HepG2 (cell line): ENCODE measurements at regions not wholly inside any gene's neighbourhood (a gene's known extent, or its start where the extent isn't known, plus 50 kb on each side); places are given as distances from the start of the nearest gene placed in this dataset.

Experiments used
- ATAC-seq: fragments of 200-7000 bp; cut with Tn5 transposase; 3 replicates; pipeline ENCODE4 v1.9.1; 2020; ENCODE audit warnings: mild to moderate bottlenecking, moderate library complexity
- BruUV-seq: library from RNA; stranded (reverse); fragments of 400-500 nt; replicated peaks from 2 replicates; lab custom pipeline; 2021; lab: Mats Ljungman, UMichigan
- CTCF ChIA-PET: fragments of 300-600 bp; formaldehyde crosslinking; extraction: SDS; loops from one replicate; lab custom pipeline; 2021; ENCODE audit warnings: low total read pairs, inconsistent platforms, low intra/inter-chr PET ratio; lab: Yijun Ruan, JAX
- POLR2A ChIA-PET: fragments of 350-600 bp; sonication (Branson Sonifier 250); formaldehyde crosslinking; loops from one replicate; lab custom pipeline; 2020; ENCODE audit warnings: antibody characterized with exemption, inconsistent platforms; lab: Yijun Ruan, JAX
- DNase-seq: peaks from one replicate; pipeline ENCODE4 v3.0.0-alpha.2; 2015; ENCODE audit warnings: low spot score
- FAIRE-seq: peaks from 3 replicates; lab custom pipeline; 2011; peaks lifted over from hg19 to GRCh38; lab: Jason Lieb, UNC
- H2AFZ ChIP-seq: one replicate; pipeline ENCODE4 v1.6.1; 2011; ENCODE audit warnings: low read length, inconsistent platforms
- H3K27ac ChIP-seq: fragments of 300-600 bp; 3 replicates; pipeline ENCODE4 v1.8.0; 2011; ENCODE audit warnings: mixed run types, mild to moderate bottlenecking, mixed read lengths, low read length, inconsistent platforms; ENCODE audit not compliant: insufficient read depth; ENCODE audit errors: extremely low read length
- H3K27me3 ChIP-seq, 2 experiments: fragments of 200-600 bp in 1 of 2; 2 replicates in 1 of 2; 3 replicates in 1 of 2; pipeline versions ENCODE4 v1.6.0 to v1.8.0; 2011; ENCODE audit warnings: low read length in 2 of 2, mild to moderate bottlenecking in 2 of 2, moderate library complexity in 2 of 2, inconsistent platforms in 1 of 2; ENCODE audit not compliant: insufficient read depth in 2 of 2, control insufficient read depth in 1 of 2
- H3K36me3 ChIP-seq, 2 experiments: fragments of 200-600 bp in 1 of 2; replicated peaks in 1 of 2; 2 replicates in 1 of 2; 3 replicates in 1 of 2; pipeline versions ENCODE4 v1.5.1 to v1.8.0; 2011; ENCODE audit warnings: low read length in 2 of 2, inconsistent platforms in 1 of 2; ENCODE audit not compliant: insufficient read depth in 2 of 2, control insufficient read depth in 1 of 2
- H3K4me1 ChIP-seq: 2 replicates; pipeline ENCODE4 v1.5.1; 2012; ENCODE audit warnings: low read length, inconsistent platforms; ENCODE audit not compliant: insufficient read depth
- H3K4me2 ChIP-seq: 2 replicates; pipeline ENCODE4 v1.6.0; 2011; ENCODE audit warnings: low read depth, low read length, inconsistent platforms
- H3K4me3 ChIP-seq, 3 experiments: fragments of 200-600 bp in 1 of 3; sonication (generic), shearing (Covaris generic) in 1 of 3; replicated peaks in 1 of 3; 2 replicates each; pipeline ENCODE4 v1.5.1; 2011 to 2016; ENCODE audit warnings: low read length in 3 of 3, inconsistent platforms in 2 of 3, low read depth in 2 of 3, mild to moderate bottlenecking in 2 of 3, control low read depth in 1 of 3, mixed read lengths in 1 of 3; ENCODE audit not compliant: insufficient read depth in 1 of 3
- H3K79me2 ChIP-seq: one replicate; pipeline ENCODE4 v1.6.1; 2011; ENCODE audit warnings: low read length, inconsistent platforms; ENCODE audit not compliant: insufficient read depth
- H3K9ac ChIP-seq: 2 replicates; pipeline ENCODE4 v1.6.0; 2011; ENCODE audit warnings: mild to moderate bottlenecking, low read depth, low read length, inconsistent platforms; ENCODE audit not compliant: insufficient read depth
- H3K9me3 ChIP-seq: 2 replicates; pipeline ENCODE4 v1.5.1; 2012; ENCODE audit warnings: mild to moderate bottlenecking, low read length
- H4K20me1 ChIP-seq: 2 replicates; pipeline ENCODE4 v1.6.0; 2011; ENCODE audit warnings: inconsistent platforms, mild to moderate bottlenecking, low read length, moderate library complexity; ENCODE audit not compliant: insufficient read depth
- ATAD3A ChIP-seq: sonication (generic); formaldehyde crosslinking; IDR thresholded peaks from 2 replicates; pipeline ENCODE4 v1.4.0; 2020; ENCODE audit warnings: missing genetic modification reagents
- EEA1 ChIP-seq: sonication (generic); formaldehyde crosslinking; IDR thresholded peaks from 2 replicates; pipeline ENCODE4 v1.5.1; 2020; ENCODE audit warnings: mild to moderate bottlenecking, missing genetic modification reagents, borderline replicate concordance
- FOXC1 ChIP-seq: sonication (generic); formaldehyde crosslinking; IDR thresholded peaks from 2 replicates; pipeline ENCODE4 v1.8.0; 2022; ENCODE audit warnings: mild to moderate bottlenecking, missing genetic modification reagents, borderline replicate concordance
- JARID2 ChIP-seq: sonication (generic); formaldehyde crosslinking; IDR thresholded peaks from 2 replicates; pipeline ENCODE4 v1.8.1; 2023; ENCODE audit warnings: missing genetic modification reagents, inconsistent platforms; ENCODE audit not compliant: insufficient replicate concordance
- MED13 ChIP-seq: sonication (generic); formaldehyde crosslinking; IDR thresholded peaks from 2 replicates; pipeline ENCODE4 v1.5.0; 2020; ENCODE audit warnings: missing genetic modification reagents
- MEIS1 ChIP-seq: sonication (generic); formaldehyde crosslinking; IDR thresholded peaks from 2 replicates; pipeline ENCODE4 v1.9.0; 2021; ENCODE audit warnings: mild to moderate bottlenecking, missing genetic modification reagents, moderate library complexity, borderline replicate concordance
- PHF5A ChIP-seq: IDR thresholded peaks from one replicate; pipeline ENCODE4 v1.6.1; 2018; ENCODE audit warnings: low read depth, missing genetic modification reagents; ENCODE audit not compliant: unreplicated experiment
- RFX1 ChIP-seq: fragments of 450-650 bp; IDR thresholded peaks from 2 replicates; pipeline ENCODE4 v1.6.1; 2017
- RFX5 ChIP-seq: IDR thresholded peaks from 2 replicates; pipeline ENCODE4 v1.6.1; 2011; ENCODE audit warnings: low read depth, low read length, improper control_type of control experiment
- TCF12 ChIP-seq, 2 experiments: fragments of 450-650 bp in 1 of 2; sonication (generic) in 1 of 2; formaldehyde crosslinking in 1 of 2; IDR thresholded peaks; 2 replicates each; pipeline versions ENCODE4 v1.6.1 to v1.8.0; 2017 to 2022; ENCODE audit warnings: antibody characterized with exemption in 1 of 2, mild to moderate bottlenecking in 1 of 2, missing genetic modification reagents in 1 of 2, moderate library complexity in 1 of 2
- ZNF232 ChIP-seq: sonication (generic); formaldehyde crosslinking; IDR thresholded peaks from 2 replicates; pipeline ENCODE4 v1.4.0; 2020; ENCODE audit warnings: missing genetic modification reagents, borderline replicate concordance
- ZNF343 ChIP-seq: sonication (generic); formaldehyde crosslinking; IDR thresholded peaks from 2 replicates; pipeline ENCODE4 v1.4.0; 2020; ENCODE audit warnings: mild to moderate bottlenecking, missing genetic modification reagents
- ZNF660 ChIP-seq: sonication (generic); formaldehyde crosslinking; IDR thresholded peaks from 2 replicates; pipeline ENCODE4 v1.5.1; 2020; ENCODE audit warnings: mild to moderate bottlenecking, low read depth, missing genetic modification reagents, borderline replicate concordance
- WGBS: methylation state at CpG from one replicate; pipeline ENCODE4 v1.1.6; 2017; ENCODE audit warnings: low lambda C conversion rate; 5-methylcytosine and 5-hydroxymethylcytosine counted together
- in situ Hi-C: cut with HindIII; loops from 2 replicates; pipeline ENCODE4 v1.10.0; 2017; ENCODE audit warnings: low pct_unique_long_range_greater_than_20kb; ENCODE audit not compliant: extremely low pct_ligation_motif_present
- intact Hi-C: fragments of 100-400 bp; cut with micrococcal nuclease; formaldehyde crosslinking; loops from one replicate; pipeline ENCODE4 v1.10.0; 2022; ENCODE audit not compliant: unreplicated experiment

GRCh38 chr1:34694383-34694782, 60.5 kb upstream of the GJB5 start:
- TF ChIP-seq ZNF343 (CRISPR knock-in tag), result no peak
- no peak for TF ChIP-seq RFX1
- TF ChIP-seq TCF12 (IDR thresholded peaks at IDR 0.05), result no peak
- no peak for TF ChIP-seq TCF12 (CRISPR knock-in tag; IDR thresholded peaks at IDR 0.05)
- no peak for TF ChIP-seq PHF5A
- no peak for TF ChIP-seq RFX5
- TF ChIP-seq MED13 (CRISPR knock-in tag), result no peak
- no peak for TF ChIP-seq ATAD3A (CRISPR knock-in tag)
- no peak for TF ChIP-seq EEA1 (CRISPR knock-in tag)
- no peak for TF ChIP-seq ZNF232 (CRISPR knock-in tag)
- no peak for TF ChIP-seq MEIS1
- no peak for TF ChIP-seq FOXC1
- no peak for TF ChIP-seq JARID2 (CRISPR knock-in tag)
- TF ChIP-seq ZNF660 (CRISPR knock-in tag), result no peak
- intact Hi-C loops, result no loop called here
- no TSS peak for BruUV-seq
- DNase-seq (no peak), FAIRE-seq (no peak), ATAC-seq (no peak)
- Histone ChIP-seq H4K20me1 (no peaks in the 10 kb centered on the region), H3K79me2 (no peaks in the 10 kb centered on the region), H3K36me3 (no peaks in the 10 kb centered on the region), H3K4me3 (no peak overlapping the region), H3K4me1 (no peaks in the 10 kb centered on the region), H3K27me3 (peaks cover 0 to 9% of the 10 kb centered on the region in 2 experiments; a peak in 1 of 5 replicates), H2AFZ (no peak overlapping the region), H3K27ac (no peak overlapping the region), H3K4me2 (no peak overlapping the region), H3K9ac (no peak overlapping the region), H3K9me3 (no peaks in the 10 kb centered on the region)
- POLR2A ChIA-PET, result no interaction called here
- 3% methylated on average over 2 of the region's 3 CpGs for WGBS
- in situ Hi-C loops, result no loop called here
- CTCF ChIA-PET, result no interaction called here
